Activated CD4-positive, alpha-beta T cell treated with anti-CD3 and anti-CD28 coated beads, Interleukin-2, amount 10 ng/mL, durations not matched to agents 24 days and 14 days (primary cell): ENCODE measurements at regions not wholly inside any gene's neighbourhood (a gene's known extent, or its start where the extent isn't known, plus 50 kb on each side); places are given as distances from the start of the nearest gene placed in this dataset.

Experiments
- DNase-seq: peaks from one replicate; pipeline ENCODE4 v3.0.0; 2022
- H3K27ac Mint-ChIP-seq: one replicate; pipeline ENCODE4 v1.8.0; 2022; ENCODE audit warnings: mild to moderate bottlenecking, mixed read lengths
- H3K27me3 Mint-ChIP-seq: one replicate; pipeline ENCODE4 v1.8.0; 2022; ENCODE audit warnings: mixed read lengths
- H3K36me3 Mint-ChIP-seq: one replicate; pipeline ENCODE4 v1.8.0; 2022; ENCODE audit warnings: low read depth, mild to moderate bottlenecking, mixed read lengths
- H3K4me1 Mint-ChIP-seq: one replicate; pipeline ENCODE4 v1.8.0; 2021; ENCODE audit warnings: mixed read lengths
- H3K4me3 Mint-ChIP-seq: one replicate; pipeline ENCODE4 v1.8.0; 2022; ENCODE audit warnings: mild to moderate bottlenecking, moderate library complexity, mixed read lengths
- H3K9me3 Mint-ChIP-seq: one replicate; pipeline ENCODE4 v1.8.0; 2021; ENCODE audit warnings: mixed read lengths
- intact Hi-C: fragments of 100-400 bp; cut with micrococcal nuclease; formaldehyde crosslinking; loops from one replicate; pipeline ENCODE4 v1.15.1; 2023

DNA sequence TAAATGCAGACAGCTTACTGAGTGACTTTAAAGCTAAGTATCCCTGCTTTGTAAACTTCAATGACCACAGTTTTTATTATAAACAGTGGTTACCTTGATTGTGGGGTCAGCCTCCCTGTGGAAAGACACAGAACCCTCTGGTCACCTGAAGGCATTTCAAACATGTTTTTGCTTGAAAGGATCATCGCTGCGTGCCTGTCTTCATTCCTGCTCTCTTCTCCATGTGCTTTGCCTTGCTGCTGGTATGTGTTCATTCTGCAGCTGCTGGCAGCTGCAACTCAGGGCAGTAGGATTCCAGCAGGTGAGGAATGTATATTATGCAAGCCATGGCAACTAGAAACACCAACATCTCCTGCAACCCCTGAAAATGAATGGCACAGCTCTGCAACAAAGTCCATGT is 81.0 kb upstream of the VAV3 start:
- Mint-ChIP-seq H3K36me3 (peaks cover 4% of the 10 kb centered on the region), H3K9me3 (peaks cover 3% of the 10 kb centered on the region), H3K4me3 (no peak overlapping the region), H3K27me3 (no peaks in the 10 kb centered on the region), H3K4me1 (peaks cover 46% of the 10 kb centered on the region), H3K27ac (no peak overlapping the region)
- DNase-seq, result no peak
- intact Hi-C loops, result no loop called here

DNA sequence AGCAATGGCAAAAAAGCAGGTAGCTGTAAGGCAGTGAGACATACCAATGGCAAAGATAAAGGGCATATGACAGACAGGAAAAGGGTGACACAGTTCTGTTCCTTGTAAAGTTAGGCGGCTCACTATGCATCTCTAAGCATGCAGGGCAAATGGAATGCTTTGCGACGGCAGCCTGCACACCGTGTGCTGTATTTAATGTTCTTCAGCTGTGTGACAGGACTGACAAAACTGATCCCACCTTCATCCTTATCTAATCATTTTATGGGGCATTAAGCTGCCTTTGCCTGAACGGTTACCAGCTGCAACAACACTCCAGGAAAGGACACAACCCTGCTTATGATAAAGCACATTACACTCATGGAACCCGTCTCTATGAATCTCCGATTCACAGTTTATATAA is 80.5 kb upstream of the VAV3 start:
- H3K4me1 Mint-ChIP-seq, result peaks cover 44% of the 10 kb centered on the region
- H3K4me3 Mint-ChIP-seq, result no peak overlapping the region
- no peak overlapping the region for H3K27ac Mint-ChIP-seq
- no peaks in the 10 kb centered on the region for H3K27me3 Mint-ChIP-seq
- intact Hi-C loops, result no loop called here
- H3K9me3 Mint-ChIP-seq, result peaks cover 3% of the 10 kb centered on the region
- DNase-seq, result no peak
- H3K36me3 Mint-ChIP-seq, result peaks cover 4% of the 10 kb centered on the region

DNA sequence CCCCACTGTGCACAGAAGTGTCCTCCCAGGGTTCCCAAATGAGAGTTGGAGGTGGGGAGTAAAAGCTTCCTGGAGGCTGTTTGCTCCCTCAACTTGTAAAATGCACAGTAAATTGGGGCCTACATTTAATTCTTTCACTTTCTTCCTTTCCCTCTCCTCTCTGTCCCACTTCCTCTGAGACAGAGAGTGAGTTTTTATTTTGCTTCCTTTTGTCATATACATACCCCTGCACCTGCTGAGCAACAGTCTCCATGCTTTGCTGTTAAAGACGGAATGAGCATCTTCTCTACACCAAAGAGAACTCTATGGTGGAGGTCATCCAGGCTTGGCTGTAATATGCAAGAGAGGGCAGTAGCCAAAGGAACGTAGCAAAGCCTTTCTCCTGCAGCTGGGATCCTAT is 79.3 kb upstream of the VAV3 start:
- H3K27ac Mint-ChIP-seq, result no peak overlapping the region

DNA sequence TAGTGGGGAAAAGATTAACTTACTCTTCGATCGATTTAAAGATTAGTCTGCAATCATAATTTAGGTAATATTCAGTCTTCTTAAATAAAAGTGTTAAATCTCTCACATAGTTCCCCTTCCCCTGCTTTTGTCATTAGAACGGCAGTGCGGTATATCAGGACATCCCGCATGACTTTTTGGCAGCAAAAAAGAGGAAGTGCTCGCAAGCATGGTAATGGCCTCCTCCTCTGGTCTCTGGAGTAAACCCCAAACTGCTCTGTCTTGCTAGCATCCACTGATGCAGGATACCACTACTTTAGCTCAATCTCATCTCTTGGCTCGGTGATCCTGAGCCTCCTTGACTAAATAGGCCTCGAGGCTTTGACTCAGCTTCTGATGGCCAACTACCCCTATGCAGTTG is 78.7 kb upstream of the VAV3 start:
- Mint-ChIP-seq H3K36me3 (peaks cover 4% of the 10 kb centered on the region), H3K27ac (no peak overlapping the region)

More for the DNA sequence above, 79.3 kb upstream of the VAV3 start:
- Mint-ChIP-seq H3K4me3 (no peak overlapping the region), H3K4me1 (peaks cover 33% of the 10 kb centered on the region), H3K36me3 (peaks cover 4% of the 10 kb centered on the region), H3K27me3 (no peaks in the 10 kb centered on the region), H3K9me3 (peaks cover 3% of the 10 kb centered on the region)
- intact Hi-C loops, result no loop called here
- DNase-seq, result no peak

DNA sequence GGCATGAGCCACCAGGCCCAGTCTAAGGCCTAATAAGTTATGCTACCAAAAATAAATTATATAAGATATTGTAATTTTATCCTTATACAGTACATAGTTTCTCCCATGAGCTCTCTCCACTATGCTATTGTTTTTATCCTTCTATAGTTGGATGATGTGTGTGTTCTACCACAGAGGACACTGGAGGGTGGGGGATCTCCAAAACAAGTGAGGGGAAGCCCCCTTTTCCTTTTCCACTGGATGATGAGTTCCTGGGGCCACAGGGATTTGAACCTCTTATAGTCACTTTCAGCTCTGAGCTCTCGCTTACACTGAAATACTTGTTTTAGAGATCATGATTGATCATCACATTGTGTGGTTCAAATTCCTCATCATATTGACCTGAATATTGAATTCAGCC is 77.6 kb upstream of the VAV3 start:
- DNase-seq, result no peak
- Mint-ChIP-seq H3K4me3 (no peak overlapping the region), H3K27me3 (no peaks in the 10 kb centered on the region), H3K4me1 (peaks cover 32% of the 10 kb centered on the region), H3K36me3 (peaks cover 4% of the 10 kb centered on the region), H3K27ac (no peak overlapping the region), H3K9me3 (peaks cover 3% of the 10 kb centered on the region)
- intact Hi-C loops, result loop anchor here (1.0 kb wide), 2 partner anchors 9 to 79 kb away; no protein-coding TSS in a partner anchor

More for the DNA sequence above, 78.7 kb upstream of the VAV3 start:
- intact Hi-C loops, result no loop called here
- no peak overlapping the region for H3K4me3 Mint-ChIP-seq
- DNase-seq, result no peak
- peaks cover 32% of the 10 kb centered on the region for H3K4me1 Mint-ChIP-seq
- H3K27me3 Mint-ChIP-seq, result no peaks in the 10 kb centered on the region
- peaks cover 3% of the 10 kb centered on the region for H3K9me3 Mint-ChIP-seq

DNA sequence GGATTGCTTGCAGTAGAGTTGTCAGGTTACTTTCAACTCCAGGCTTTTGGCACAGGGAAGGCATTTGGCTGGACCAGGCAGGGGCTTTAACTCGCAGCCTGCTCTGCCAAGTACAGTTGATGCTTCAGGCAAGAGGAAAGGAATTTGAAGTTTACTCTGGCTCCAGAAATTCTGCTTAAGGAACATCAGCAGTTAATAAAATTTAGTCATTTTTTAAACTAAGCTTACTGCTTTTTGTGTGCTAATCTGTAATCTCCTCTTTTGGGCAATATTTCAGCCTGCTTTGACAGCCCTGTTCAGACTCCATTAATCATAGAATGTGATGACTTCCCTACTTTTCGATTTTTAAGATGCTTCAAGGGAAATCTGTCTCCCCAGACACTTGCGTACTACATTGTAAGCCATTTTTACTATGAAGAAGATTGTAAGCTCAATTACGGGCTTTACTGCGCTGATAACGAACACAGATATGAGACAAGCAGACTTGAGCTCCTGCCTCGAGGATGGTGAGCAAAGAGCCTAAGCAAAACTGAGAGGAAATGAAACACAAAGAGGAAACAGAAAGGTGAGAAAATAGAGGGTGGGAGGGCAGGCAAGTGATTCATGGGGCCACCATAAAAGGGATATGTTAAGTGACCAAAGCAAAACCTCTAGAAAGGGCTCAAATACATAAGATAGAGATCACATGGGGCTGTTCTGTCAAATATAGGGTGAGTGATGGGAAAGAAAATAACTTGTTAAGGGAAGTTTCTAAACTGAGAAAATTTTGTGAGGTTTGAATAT is 76.6 kb upstream of the VAV3 start:
- intact Hi-C loops, result loop anchor here (1.0 kb wide), 2 partner anchors 10 to 78 kb away; no protein-coding TSS in a partner anchor
- Mint-ChIP-seq H3K36me3 (peaks cover 4% of the 10 kb centered on the region), H3K4me1 (peaks cover 32% of the 10 kb centered on the region), H3K4me3 (peak overlapping the region; percentile 15), H3K27ac (peak overlapping the region; percentile 73), H3K9me3 (peaks cover 3% of the 10 kb centered on the region), H3K27me3 (no peaks in the 10 kb centered on the region)
- DNase-seq, result peak; percentile 57

DNA sequence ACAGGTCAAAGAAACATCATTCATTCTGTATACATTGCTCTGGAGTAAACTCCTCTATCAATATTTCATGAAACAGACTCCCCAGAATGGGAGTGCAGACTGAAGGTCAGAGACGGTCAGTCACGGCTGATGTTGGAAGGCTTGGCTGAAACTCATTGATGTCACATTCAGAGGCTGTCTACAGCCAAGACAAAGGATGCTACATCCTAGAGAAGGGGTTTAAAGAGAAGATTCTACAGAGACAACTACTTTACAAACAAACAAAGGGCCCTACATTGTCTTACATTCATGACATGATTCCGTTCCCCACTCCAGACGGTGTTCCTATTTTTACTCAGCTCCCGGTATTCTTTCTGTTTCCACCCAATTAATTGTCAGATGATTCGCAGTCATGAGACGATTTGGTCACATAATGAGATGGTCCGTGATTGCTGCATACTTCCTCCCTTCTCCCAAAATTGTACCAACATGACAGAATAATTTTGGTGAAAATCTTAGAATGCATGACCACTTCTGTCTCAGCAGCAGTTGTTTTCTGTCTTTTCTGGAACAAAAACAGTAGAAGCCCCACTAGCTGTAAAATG is 73.8 kb upstream of the VAV3 start:
- H3K27me3 Mint-ChIP-seq, result no peaks in the 10 kb centered on the region
- H3K36me3 Mint-ChIP-seq, result peaks cover 3% of the 10 kb centered on the region
- H3K9me3 Mint-ChIP-seq, result peaks cover 3% of the 10 kb centered on the region
- no peak overlapping the region for H3K4me3 Mint-ChIP-seq
- peaks cover 20% of the 10 kb centered on the region for H3K4me1 Mint-ChIP-seq
- no peak for DNase-seq
- intact Hi-C loops, result no loop called here
- no peak overlapping the region for H3K27ac Mint-ChIP-seq

DNA sequence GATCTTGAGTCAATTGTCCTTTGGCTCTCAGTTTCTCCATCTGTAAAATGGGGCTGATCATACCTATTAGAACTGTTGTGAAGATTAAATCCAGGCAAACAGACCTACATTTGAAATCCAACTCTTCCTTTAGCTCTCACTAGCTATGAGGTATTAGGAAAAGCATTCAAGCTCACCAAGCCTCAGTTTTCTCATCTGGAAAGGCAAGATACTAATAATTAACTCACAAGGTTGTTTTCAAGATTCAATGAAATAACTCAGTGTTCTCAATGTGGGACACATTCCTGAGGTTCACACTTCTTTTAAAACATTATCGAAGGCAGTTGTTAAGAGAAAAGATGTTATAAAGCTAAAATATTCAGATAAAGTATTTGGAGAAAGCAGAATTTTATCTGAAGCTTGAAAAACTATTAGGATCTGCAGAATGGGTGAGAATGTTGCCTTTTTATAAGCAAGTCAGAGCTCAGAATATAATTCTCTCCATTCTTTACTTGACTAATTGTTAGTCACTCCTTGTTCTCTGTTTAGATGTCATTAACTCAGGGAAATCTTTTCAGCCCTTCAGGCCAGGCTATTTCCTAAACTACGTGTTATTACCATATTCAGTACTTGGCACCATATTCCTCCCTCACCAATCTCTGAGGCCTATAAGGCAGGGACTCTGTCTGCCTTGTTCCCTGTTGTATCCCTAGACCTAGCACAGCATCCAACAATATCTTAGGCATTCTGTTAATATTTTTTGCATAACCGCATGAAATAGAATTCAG is 72.0 kb upstream of the VAV3 start:
- H3K27ac Mint-ChIP-seq, result no peak overlapping the region
- H3K4me1 Mint-ChIP-seq, result peaks cover 12% of the 10 kb centered on the region
- intact Hi-C loops, result no loop called here
- no peak overlapping the region for H3K4me3 Mint-ChIP-seq
- peaks cover 3% of the 10 kb centered on the region for H3K9me3 Mint-ChIP-seq
- no peak for DNase-seq
- no peaks in the 10 kb centered on the region for H3K27me3 Mint-ChIP-seq
- peaks cover 3% of the 10 kb centered on the region for H3K36me3 Mint-ChIP-seq

DNA sequence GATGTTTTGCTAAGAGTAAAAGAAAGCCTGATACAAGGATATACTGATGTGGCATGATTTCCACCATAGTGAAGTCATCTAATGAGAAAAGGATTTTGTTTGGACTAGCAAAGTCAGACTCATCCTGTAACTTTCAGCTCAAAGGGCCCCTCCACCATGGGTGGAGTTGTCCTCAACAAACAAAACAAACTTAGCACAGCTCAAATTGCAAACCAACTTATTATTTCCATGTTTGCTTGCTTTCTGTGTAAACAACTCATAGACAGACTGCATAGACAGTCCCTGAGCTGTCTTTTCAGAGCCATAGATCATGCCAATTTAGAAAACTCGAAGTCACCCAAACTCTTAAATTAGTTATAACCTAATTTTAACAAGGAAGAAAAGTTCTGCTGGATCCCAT is 69.4 kb upstream of the VAV3 start:
- H3K4me1 Mint-ChIP-seq, result no peaks in the 10 kb centered on the region
- intact Hi-C loops, result no loop called here
- H3K27ac Mint-ChIP-seq, result no peak overlapping the region
- no peaks in the 10 kb centered on the region for H3K9me3 Mint-ChIP-seq
- no peaks in the 10 kb centered on the region for H3K36me3 Mint-ChIP-seq
- peaks cover 2% of the 10 kb centered on the region for H3K27me3 Mint-ChIP-seq
- no peak for DNase-seq
- H3K4me3 Mint-ChIP-seq, result no peak overlapping the region

DNA sequence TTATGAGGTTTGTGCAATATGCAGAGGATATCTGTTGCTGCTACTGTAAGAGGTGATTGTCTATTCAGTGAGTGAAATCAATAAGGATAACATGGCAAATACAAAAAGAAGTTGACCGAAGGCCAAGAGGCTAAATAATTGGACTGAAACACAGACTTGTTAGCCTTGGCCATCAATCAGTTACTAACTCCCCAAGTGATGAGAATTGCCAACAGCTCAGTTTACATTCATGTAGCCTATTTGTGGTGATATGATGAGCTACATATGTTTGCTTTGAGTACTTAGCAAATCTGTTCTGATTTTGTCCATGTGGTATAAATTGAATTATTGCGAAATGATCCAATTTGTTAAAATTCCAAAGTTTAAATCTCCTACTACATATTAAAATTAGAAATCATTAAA is 68.6 kb upstream of the VAV3 start:
- no peak overlapping the region for H3K27ac Mint-ChIP-seq

DNA sequence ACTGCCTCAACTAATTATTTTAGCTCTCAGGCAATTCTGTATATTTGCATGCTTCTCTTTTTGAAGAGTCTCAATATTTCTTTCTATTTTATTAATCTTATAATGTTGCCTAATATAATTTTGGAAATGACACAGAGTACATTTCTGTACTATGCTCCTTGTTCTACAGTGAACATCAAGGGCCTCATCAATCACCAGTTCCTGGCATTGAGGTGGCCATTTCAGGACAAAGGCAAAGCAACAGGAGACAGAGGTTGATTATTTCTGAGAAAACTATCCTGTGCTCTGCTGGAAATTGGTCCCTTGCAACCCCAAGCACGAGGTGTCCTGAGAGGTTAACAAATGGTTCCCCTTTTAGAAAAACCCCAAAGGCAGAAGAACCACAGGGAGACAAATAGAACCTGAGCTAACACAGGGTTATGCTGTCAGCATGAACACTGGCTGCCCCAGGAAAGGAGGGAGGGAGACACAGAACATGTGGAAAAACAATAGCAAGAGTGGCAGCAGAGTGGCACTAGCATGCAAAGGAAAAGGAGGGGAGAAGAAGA is 63.9 kb upstream of the VAV3 start:
- Mint-ChIP-seq H3K4me3 (no peak overlapping the region), H3K4me1 (no peaks in the 10 kb centered on the region), H3K27ac (no peak overlapping the region), H3K27me3 (peaks cover 9% of the 10 kb centered on the region), H3K36me3 (no peaks in the 10 kb centered on the region), H3K9me3 (no peaks in the 10 kb centered on the region)
- intact Hi-C loops, result no loop called here
- no peak for DNase-seq

More for the DNA sequence above, 68.6 kb upstream of the VAV3 start:
- intact Hi-C loops, result no loop called here
- no peaks in the 10 kb centered on the region for H3K36me3 Mint-ChIP-seq
- no peaks in the 10 kb centered on the region for H3K9me3 Mint-ChIP-seq
- peaks cover 4% of the 10 kb centered on the region for H3K27me3 Mint-ChIP-seq
- H3K4me1 Mint-ChIP-seq, result no peaks in the 10 kb centered on the region
- no peak overlapping the region for H3K4me3 Mint-ChIP-seq
- no peak for DNase-seq

DNA sequence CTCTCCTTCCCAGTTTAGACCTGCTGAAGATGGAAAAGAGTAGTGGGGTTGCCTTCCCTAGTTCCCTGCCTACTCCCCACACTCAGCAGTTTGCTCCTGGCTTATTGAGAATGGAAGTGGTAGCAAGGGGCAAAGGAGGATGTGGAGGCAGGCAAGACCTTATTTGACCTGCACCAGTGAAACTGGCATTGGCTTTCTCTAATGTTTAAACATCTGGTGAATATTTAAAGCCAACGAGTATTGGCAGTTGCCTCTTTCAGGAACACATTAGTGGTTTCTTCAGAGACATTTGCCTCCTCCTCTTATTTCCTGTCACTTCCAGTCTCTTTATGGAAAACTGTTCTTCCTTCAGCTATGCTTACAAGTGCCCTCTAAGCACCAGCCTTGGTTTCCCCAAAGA is 62.4 kb upstream of the VAV3 start:
- Mint-ChIP-seq H3K36me3 (no peaks in the 10 kb centered on the region), H3K27me3 (peaks cover 9% of the 10 kb centered on the region), H3K4me1 (no peaks in the 10 kb centered on the region), H3K9me3 (no peaks in the 10 kb centered on the region), H3K4me3 (no peak overlapping the region), H3K27ac (no peak overlapping the region)
- no peak for DNase-seq
- intact Hi-C loops, result no loop called here

DNA sequence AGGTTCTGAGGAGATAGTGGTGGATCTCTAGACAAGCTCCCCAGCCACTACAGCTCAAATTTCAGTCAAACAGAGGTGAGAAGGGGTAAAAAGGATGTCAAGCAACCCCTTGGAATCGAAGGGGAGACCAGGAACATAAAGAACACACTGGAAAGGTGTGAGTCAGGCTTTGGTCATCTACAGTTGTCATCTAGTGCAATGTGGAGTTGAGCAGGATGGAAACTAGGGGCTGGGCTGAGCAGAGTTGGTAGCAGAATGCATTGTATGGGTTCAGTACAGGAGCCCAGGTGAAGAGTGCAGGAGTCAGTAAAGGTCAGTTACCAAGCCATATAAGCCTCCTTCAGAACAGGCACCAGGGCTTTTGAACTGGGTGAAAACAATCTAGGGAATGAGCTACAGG is 52.7 kb upstream of the VAV3 start:
- H3K9me3 Mint-ChIP-seq, result peaks cover 3% of the 10 kb centered on the region
- no peaks in the 10 kb centered on the region for H3K36me3 Mint-ChIP-seq
- H3K27me3 Mint-ChIP-seq, result no peaks in the 10 kb centered on the region
- no peak for DNase-seq
- H3K4me1 Mint-ChIP-seq, result peaks cover 2% of the 10 kb centered on the region
- intact Hi-C loops, result no loop called here
- H3K4me3 Mint-ChIP-seq, result no peak overlapping the region
- H3K27ac Mint-ChIP-seq, result no peak overlapping the region

DNA sequence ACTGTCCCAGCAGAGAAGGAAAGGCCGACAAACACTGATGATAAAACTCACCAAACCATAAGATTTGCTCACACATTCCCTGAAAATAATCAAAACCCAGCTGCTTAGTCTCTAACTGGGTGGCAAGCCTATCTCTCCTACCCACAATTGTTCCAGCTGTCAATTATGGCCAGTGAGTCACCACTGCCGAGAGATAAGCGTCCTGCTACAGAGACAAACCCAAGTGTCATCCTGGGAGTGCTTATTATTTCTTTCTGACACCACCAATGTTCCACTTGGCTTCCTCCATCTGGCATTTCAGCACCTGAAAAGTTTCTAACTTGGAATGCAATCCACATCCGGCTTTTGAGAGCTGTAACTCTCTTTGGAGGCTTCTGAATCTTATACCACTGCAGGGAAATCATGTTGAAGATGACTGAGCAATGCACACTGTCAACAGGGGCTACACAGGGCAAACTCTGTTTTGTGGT is 51.5 kb upstream of the VAV3 start:
- H3K27me3 Mint-ChIP-seq, result no peaks in the 10 kb centered on the region
- intact Hi-C loops, result no loop called here
- no peaks in the 10 kb centered on the region for H3K36me3 Mint-ChIP-seq
- DNase-seq, result no peak
- H3K4me3 Mint-ChIP-seq, result no peak overlapping the region
- H3K9me3 Mint-ChIP-seq, result peaks cover 3% of the 10 kb centered on the region
- H3K4me1 Mint-ChIP-seq, result peaks cover 2% of the 10 kb centered on the region
- H3K27ac Mint-ChIP-seq, result no peak overlapping the region
